CD14-positive monocyte (primary cell): ENCODE measurements at regions not wholly inside any gene's neighbourhood (a gene's known extent, or its start where the extent isn't known, plus 50 kb on each side); places are given as distances from the start of the nearest gene placed in this dataset.

Source experiments
- DNase-seq, 3 donors: peaks; one replicate each; pipeline ENCODE4 v3.0.0-alpha.2; 2011 to 2022
- H2AFZ ChIP-seq: 2 replicates; pipeline ENCODE4 v1.6.0; 2012; ENCODE audit warnings: mild to moderate bottlenecking, low read depth, low read length, inconsistent platforms; ENCODE audit not compliant: insufficient read depth, poor library complexity, severe bottlenecking
- H3K27ac ChIP-seq, 2 donors: 1 replicate in 1 of 2; 2 replicates in 1 of 2; pipeline ENCODE4 v1.5.1; 2012 to 2013; ENCODE audit warnings: low read length in 2 of 2, control low read depth in 1 of 2, inconsistent platforms in 1 of 2, low read depth in 1 of 2, mild to moderate bottlenecking in 1 of 2
- H3K27me3 ChIP-seq, 2 donors: one replicate each; pipeline versions ENCODE4 v1.6.0 to v1.6.1; 2011 to 2013; ENCODE audit warnings: low read length in 2 of 2; ENCODE audit not compliant: control insufficient read depth in 2 of 2, insufficient read depth in 2 of 2
- H3K36me3 ChIP-seq, 2 donors: replicated peaks in 1 of 2; 1 replicate in 1 of 2; 2 replicates in 1 of 2; pipeline versions ENCODE4 v1.5.1 to v1.6.1; 2012 to 2013; ENCODE audit warnings: low read length in 2 of 2, control low read depth in 1 of 2, inconsistent platforms in 1 of 2, mild to moderate bottlenecking in 1 of 2; ENCODE audit not compliant: insufficient read depth in 2 of 2, control insufficient read depth in 1 of 2
- H3K4me1 ChIP-seq, 2 donors: 1 replicate in 1 of 2; 2 replicates in 1 of 2; pipeline versions ENCODE4 v1.5.1 to v1.6.1; 2012 to 2013; ENCODE audit warnings: low read length in 2 of 2, control low read depth in 1 of 2, inconsistent platforms in 1 of 2, mild to moderate bottlenecking in 1 of 2, moderate library complexity in 1 of 2; ENCODE audit not compliant: insufficient read depth in 2 of 2, control insufficient read depth in 1 of 2
- H3K4me2 ChIP-seq: replicated peaks from 2 replicates; pipeline ENCODE3; 2012; ENCODE audit warnings: low read length, moderate library complexity, mild to moderate bottlenecking; ENCODE audit not compliant: poor library complexity, severe bottlenecking; ENCODE audit errors: extremely low read depth
- H3K4me3 ChIP-seq, 3 experiments: fragments of 200-600 bp in 1 of 3; sonication (generic) in 1 of 3; replicated peaks in 1 of 3; 1 replicate in 2 of 3; 2 replicates in 1 of 3; pipeline ENCODE4 v1.5.1; 2011 to 2013; ENCODE audit warnings: low read length in 3 of 3, mild to moderate bottlenecking in 3 of 3, control low read depth in 2 of 3, low read depth in 2 of 3, inconsistent platforms in 1 of 3, moderate library complexity in 1 of 3
- H3K79me2 ChIP-seq: 2 replicates; pipeline ENCODE4 v1.6.0; 2012; ENCODE audit warnings: mild to moderate bottlenecking, control low read depth, inconsistent platforms, low read length, moderate library complexity; ENCODE audit not compliant: insufficient read depth
- H3K9ac ChIP-seq: 2 replicates; pipeline ENCODE4 v1.6.0; 2017; ENCODE audit warnings: low read length, mild to moderate bottlenecking; ENCODE audit not compliant: insufficient read depth, poor library complexity, severe bottlenecking
- H3K9me3 ChIP-seq, 2 donors: replicated peaks in 1 of 2; 1 replicate in 1 of 2; 2 replicates in 1 of 2; pipeline versions ENCODE4 v1.5.1 to v1.6.1; 2012 to 2013; ENCODE audit warnings: low read length in 2 of 2, control low read depth in 1 of 2; ENCODE audit not compliant: control insufficient read depth in 1 of 2, insufficient read depth in 1 of 2
- H4K20me1 ChIP-seq: 2 replicates; pipeline ENCODE4 v1.6.0; 2012; ENCODE audit warnings: mild to moderate bottlenecking, low read length, control low read depth, moderate library complexity; ENCODE audit not compliant: insufficient read depth
- H3K27ac Mint-ChIP-seq, 7 donors: one replicate each; pipeline ENCODE4 v1.8.0; 2020; ENCODE audit warnings: mild to moderate bottlenecking in 7 of 7, mixed read lengths in 7 of 7, moderate library complexity in 6 of 7, inconsistent platforms in 2 of 7
- H3K27me3 Mint-ChIP-seq, 3 donors: one replicate each; pipeline ENCODE4 v1.8.0; 2021 to 2022; ENCODE audit warnings: low read depth in 3 of 3, mild to moderate bottlenecking in 3 of 3, mixed read lengths in 3 of 3, moderate library complexity in 3 of 3, inconsistent platforms in 1 of 3
- H3K36me3 Mint-ChIP-seq, 2 donors: one replicate each; pipeline ENCODE4 v1.8.0; 2020; ENCODE audit warnings: mixed read lengths in 2 of 2, inconsistent platforms in 1 of 2, mild to moderate bottlenecking in 1 of 2
- H3K4me1 Mint-ChIP-seq: one replicate; pipeline ENCODE4 v1.8.0; 2020; ENCODE audit warnings: mild to moderate bottlenecking, mixed read lengths
- H3K4me3 Mint-ChIP-seq, 2 donors: one replicate each; pipeline ENCODE4 v1.8.0; 2020; ENCODE audit warnings: mild to moderate bottlenecking in 2 of 2, mixed read lengths in 2 of 2, moderate library complexity in 1 of 2
- H3K9me3 Mint-ChIP-seq, 7 donors: one replicate each; pipeline ENCODE4 v1.8.0; 2020 to 2022; ENCODE audit warnings: mixed read lengths in 7 of 7, mild to moderate bottlenecking in 6 of 7, moderate library complexity in 6 of 7, inconsistent platforms in 2 of 7
- CTCF ChIP-seq: fragments of 200-600 bp; IDR thresholded peaks from one replicate; pipeline ENCODE4 v1.8.0; 2022; ENCODE audit warnings: antibody characterized with exemption, mild to moderate bottlenecking
- WGBS: methylation state at CpG from one replicate; pipeline ENCODE4 v1.1.5; 2013; ENCODE audit warnings: missing lambda C conversion rate; ENCODE audit not compliant: insufficient coverage; 5-methylcytosine and 5-hydroxymethylcytosine counted together
- intact Hi-C, 2 donors: fragments of 100-400 bp; cut with micrococcal nuclease; formaldehyde crosslinking; loops; one replicate each; pipeline versions ENCODE4 v1.15.0 to v1.15.1; 2023

GRCh38 chr2:242019344-242019743 lies 149.8 kb downstream of the RTP5 start:
- Histone ChIP-seq H3K4me3 (no peak overlapping the region), H4K20me1 (no peaks in the 10 kb centered on the region), H3K27ac (no peak overlapping the region), H3K4me1 (no peaks in the 10 kb centered on the region), H3K27me3 (peaks cover 0 to 12% of the 10 kb centered on the region in 2 donors), H3K9ac (no peak overlapping the region), H3K4me2 (no peak overlapping the region), H3K9me3 (no peaks in the 10 kb centered on the region), H2AFZ (no peak overlapping the region), H3K79me2 (no peaks in the 10 kb centered on the region), H3K36me3 (no peaks in the 10 kb centered on the region)
- peaks cover 40 to 69% (median 43%) of the 10 kb centered on the region in 3 donors for H3K27me3 Mint-ChIP-seq
- intact Hi-C loops, result no loop called here
- TF ChIP-seq CTCF, result no peak
- H3K4me1 Mint-ChIP-seq, result peaks cover 1% of the 10 kb centered on the region
- H3K36me3 Mint-ChIP-seq, result no peaks in the 10 kb centered on the region
- peaks cover 0 to 1% (median 0%) of the 10 kb centered on the region in 7 donors for H3K9me3 Mint-ChIP-seq
- 92% methylated on average over 11 of the region's 11 CpGs for WGBS
- no peak for DNase-seq
- H3K27ac Mint-ChIP-seq, result no peak overlapping the region
- H3K4me3 Mint-ChIP-seq, result no peak overlapping the region

GRCh38 chr2:242020196-242021004 lies 150.9 kb downstream of the RTP5 start:
- 40% methylated on average over 22 of the region's 26 CpGs for WGBS
- no peak for TF ChIP-seq CTCF
- Mint-ChIP-seq H3K4me1 (peaks cover 1% of the 10 kb centered on the region), H3K27ac (no peak overlapping the region), H3K36me3 (no peaks in the 10 kb centered on the region), H3K4me3 (peak overlapping the region in 1 of 2 donors; percentile 61), H3K27me3 (peaks cover 38 to 71% (median 54%) of the 10 kb centered on the region in 3 donors), H3K9me3 (peaks cover 0 to 1% (median 0%) of the 10 kb centered on the region in 7 donors)
- no peak overlapping the region for H3K9ac ChIP-seq
- no peaks in the 10 kb centered on the region for H3K9me3 ChIP-seq
- no peaks in the 10 kb centered on the region for H4K20me1 ChIP-seq
- no peaks in the 10 kb centered on the region for H3K79me2 ChIP-seq
- no peaks in the 10 kb centered on the region for H3K4me1 ChIP-seq
- no peak overlapping the region for H2AFZ ChIP-seq
- no peak overlapping the region for H3K27ac ChIP-seq
- peaks cover 0 to 12% of the 10 kb centered on the region in 2 donors for H3K27me3 ChIP-seq
- intact Hi-C loops, result no loop called here
- H3K36me3 ChIP-seq, result no peaks in the 10 kb centered on the region
- DNase-seq, result no peak
- H3K4me2 ChIP-seq, result no peak overlapping the region
- no peak overlapping the region for H3K4me3 ChIP-seq
